GM21515 (cell line): ENCODE measurements at regions not wholly inside any gene's neighbourhood (a gene's known extent, or its start where the extent isn't known, plus 50 kb on each side); places are given as distances from the start of the nearest gene placed in this dataset.

Experiments used
- ATAC-seq: cut with Tn5 transposase; IDR thresholded peaks from one replicate; pipeline ENCODE4 v1.9.1; 2021; ENCODE audit not compliant: unreplicated experiment

DNA sequence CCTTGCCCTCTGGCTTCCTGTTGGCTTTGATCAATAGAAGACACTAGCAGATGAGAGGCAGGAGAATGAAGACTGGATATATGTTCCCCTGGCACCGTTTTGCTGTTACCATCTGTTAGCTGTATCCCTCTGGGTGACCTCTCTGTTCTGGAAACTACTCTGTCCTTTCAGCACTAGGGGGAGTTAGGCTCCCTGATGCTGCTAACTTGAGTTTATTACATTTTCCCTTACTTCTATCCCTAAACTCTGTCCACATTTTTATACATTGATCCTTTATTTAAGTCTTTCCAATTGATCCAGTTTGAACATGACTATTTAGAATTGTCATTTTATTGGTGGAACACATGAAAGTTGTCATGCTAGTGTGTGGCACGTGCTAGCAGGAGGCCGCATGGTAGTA, 1014.3 kb upstream of the CDH2 start:
- no peak for ATAC-seq

DNA sequence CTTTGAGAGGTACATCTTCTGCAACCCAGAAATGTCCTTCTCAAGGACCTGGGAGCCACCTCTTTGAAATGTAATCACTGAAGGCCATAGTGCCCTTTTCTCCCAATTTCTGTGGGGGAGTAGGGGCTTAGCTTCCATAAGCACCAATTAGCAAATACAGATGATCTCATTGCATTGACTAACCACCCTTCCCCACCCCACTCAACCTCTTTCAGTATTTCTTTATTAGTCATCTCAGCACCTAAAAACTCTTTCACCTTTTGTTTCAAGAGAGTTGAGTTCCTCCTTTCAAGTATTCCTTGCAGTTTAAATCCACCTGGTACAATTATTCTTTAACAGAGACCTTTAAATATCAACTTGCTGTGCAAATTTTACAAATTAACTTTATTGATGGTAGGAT, 1011.8 kb upstream of the CDH2 start:
- no peak for ATAC-seq

DNA sequence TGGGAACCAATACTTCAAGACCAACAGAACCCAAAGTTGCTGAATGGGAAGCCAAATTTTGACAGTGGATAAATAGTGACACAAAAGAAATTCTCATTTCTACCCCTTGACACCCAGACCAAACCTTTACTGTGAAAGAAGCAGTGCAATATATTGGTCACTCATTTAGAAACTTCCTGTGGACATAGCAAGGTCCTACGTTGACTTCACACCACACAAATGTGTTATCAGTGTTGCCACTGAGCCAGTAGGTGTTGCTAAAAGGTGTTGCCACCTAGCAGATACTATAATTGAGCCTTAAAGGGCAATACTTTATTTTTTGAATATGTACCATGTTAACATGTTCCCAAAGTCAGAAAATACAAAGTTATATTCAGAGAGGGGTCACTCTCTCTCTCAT, 1008.9 kb upstream of the CDH2 start:
- ATAC-seq, result no peak

- ATAC-seq, result no peak
Measured at GRCh38 chr18:29184654-29185053, 1007.7 kb upstream of the CDH2 start.

DNA sequence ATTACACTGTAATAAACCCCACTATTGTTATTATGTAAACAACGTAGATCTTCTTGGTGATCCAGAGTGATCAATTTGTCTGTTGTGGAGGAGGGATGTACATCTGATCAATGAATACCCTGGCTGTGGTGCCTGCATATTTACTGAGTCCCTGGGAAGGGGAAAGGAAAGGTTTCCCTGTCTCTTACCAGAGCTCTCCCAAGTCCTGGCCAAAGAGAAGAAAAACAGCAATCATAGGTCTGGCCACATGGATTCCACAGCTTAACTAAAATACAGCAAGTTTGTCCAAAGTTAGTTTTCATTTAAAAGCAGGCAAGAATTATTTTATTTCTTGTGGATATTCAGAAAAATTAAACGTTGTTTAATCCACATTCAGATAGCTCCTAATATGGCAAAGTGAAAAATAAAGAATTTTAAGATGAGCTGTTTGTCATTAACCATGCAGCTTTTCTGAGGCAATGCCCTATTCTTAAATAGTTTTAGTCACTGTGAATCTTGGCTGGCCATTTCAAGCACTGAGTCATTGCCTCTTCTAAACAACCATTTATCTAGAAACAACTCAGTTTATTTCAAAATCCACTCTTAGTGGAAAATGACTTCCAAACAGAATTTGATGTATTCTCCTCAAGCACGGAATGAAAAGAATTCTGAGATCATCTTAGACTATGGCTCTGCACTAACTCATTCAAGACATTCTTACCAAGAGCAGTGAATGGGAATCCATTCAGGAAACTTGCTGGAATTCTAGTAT, 1004.4 kb upstream of the CDH2 start:
- ATAC-seq, result no peak

- ATAC-seq, result no peak
Measured at GRCh38 chr18:29176681-29177080, 999.8 kb upstream of the CDH2 start.

DNA sequence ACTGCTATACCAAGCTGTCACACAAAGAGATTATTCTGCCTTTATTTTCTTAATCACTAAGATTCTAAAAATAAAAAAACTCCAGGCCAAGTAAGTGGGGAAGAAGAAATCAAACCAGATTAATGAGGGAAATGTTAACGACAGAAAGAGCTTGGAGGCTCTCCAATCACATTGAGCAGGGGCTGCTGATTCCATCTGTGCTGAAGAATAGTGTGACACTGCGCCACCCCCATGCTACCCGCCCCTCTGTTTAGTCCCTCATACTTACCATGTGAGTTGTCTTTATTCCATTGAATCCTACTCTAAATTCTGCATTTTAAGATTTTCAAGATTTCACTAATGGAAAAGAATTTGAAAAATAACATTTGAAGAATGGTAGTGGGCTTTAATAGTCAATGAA, 998.0 kb upstream of the CDH2 start:
- ATAC-seq, result no peak

DNA sequence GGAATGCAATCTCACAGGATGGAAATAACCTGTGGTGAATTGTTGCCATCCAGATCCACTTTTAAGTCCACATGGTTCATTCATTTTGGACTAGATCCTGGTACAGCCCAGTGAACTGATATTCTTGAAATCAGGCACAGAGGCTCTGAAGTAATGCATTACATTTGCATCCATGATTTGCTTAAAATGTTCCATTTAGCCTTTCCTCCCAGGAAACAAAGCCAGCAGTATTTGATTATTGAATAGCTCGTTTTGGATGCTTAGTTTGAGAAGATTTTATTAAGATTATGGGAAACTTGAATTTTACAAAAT, 995.8 kb upstream of the CDH2 start:
- ATAC-seq, result no peak

DNA sequence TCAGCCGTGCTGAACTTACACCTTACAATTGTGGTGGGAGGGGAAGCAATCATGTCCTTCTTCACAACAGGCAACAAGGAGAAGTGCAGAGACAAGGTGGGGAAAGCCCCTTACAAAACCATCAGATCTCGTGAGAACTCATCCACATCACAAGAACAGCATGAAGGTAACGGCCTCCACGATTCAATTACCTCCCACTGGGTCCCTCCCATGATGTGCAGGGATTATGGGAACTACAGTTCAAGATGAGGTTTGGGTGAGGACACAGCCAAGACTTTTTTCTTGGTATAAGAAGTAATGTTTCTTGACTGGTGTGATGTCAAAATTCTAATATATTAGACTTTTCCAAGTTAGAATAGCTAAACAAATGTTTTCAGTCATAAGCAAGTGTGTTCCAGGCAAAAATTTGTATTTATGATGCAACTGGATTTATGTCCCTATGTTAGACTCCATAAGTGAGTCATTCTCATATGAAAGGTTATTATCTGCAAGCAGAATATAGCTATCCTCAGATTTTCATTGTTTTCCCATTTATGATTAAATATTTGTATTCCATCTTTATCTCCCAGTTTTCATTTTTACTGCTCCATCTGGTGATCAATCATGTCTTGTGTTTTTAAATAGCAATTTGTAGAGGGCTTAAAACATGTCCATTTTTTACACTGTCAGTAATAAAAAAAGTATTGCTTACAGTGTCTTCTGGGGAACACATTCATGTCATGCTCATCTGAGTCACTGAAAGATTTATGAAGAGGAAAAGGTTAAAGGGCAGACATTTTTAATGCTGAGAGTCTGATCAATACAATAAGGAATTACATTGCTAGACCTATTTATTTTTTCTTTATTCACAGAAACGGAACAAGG, 995.2 kb upstream of the CDH2 start:
- ATAC-seq, result no peak

DNA sequence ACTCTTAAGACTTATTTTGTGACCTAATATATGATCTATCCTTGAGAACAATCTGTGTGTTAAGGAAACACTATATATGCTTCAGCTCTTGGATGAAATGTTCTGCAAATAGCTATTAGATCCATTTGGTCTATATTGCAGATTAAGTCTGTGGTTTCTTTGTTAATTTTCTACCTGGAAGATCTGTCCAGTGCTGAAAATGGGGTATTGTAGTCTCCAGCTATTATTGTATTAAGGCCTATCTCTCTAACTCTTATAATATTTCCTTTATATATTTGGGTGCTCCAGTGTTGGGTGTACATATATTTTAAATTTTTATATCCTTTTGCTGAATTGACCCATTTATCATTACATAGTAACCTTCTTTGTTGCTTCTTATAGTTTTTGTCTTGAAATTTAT, 992.7 kb upstream of the CDH2 start:
- ATAC-seq, result no peak

DNA sequence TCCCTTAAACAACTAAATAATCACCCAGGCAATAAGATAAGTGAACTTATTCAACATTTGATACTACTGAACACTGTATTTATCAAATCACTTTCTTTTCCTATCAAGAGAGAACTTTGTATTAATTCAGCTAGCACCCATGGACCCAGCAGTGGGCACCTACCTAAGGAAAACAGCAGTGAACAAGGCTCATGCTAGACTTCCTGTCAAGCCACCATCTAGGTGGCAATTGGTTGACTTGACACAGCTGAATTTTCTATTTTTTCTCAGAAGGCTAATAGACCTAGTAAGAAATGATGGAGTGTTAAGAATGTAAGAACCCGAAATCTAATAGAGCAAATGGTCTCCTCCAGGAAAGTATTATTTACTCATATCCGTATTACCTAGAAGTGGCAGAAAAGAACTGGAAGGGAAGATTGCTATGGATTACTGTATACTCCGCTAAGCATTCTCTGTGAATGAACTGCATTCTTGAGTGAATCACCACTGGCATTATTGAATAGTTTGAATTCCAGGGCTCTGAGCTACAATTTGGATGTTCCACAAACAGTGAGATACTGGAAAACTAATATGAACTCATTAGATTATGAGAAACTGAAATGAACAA, 988.2 kb upstream of the CDH2 start:
- ATAC-seq, result no peak

GRCh38 chr18:29164020-29164706, 987.2 kb upstream of the CDH2 start:
- ATAC-seq, result no peak

GRCh38 chr18:29163596-29163995, 986.7 kb upstream of the CDH2 start:
- no peak for ATAC-seq

GRCh38 chr18:29161429-29161828, 984.5 kb upstream of the CDH2 start:
- ATAC-seq, result no peak

- no peak for ATAC-seq
Measured at GRCh38 chr18:29160170-29160569, 983.2 kb upstream of the CDH2 start.

- no peak for ATAC-seq
Measured at GRCh38 chr18:29157905-29158304, 981.0 kb upstream of the CDH2 start.

GRCh38 chr18:29157057-29157780, 980.3 kb upstream of the CDH2 start:
- ATAC-seq, result no peak

DNA sequence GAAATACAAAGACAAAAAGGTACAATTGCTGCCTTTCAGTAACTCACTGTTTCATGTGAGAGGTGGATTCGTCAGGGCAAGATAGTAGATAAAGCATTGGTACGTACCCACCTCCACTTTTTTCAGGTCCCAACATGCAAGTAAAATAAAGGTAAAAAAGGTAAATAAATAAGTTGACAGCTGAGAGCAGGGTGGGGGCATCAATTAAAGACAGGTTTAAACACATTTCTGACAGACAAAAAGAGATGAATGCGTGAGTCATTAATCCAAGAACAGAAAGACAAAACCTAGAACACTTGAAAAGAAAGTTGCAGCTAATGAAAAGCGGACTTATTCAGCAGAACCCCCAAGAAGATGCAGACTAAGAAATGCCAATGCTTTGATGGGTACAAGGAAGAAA, 979.6 kb upstream of the CDH2 start:
- no peak for ATAC-seq

- ATAC-seq, result no peak
Measured at GRCh38 chr18:29154758-29155725, 978.1 kb upstream of the CDH2 start.
